NCI-H187 (cell line): ENCODE measurements at regions not wholly inside any gene's neighbourhood (a gene's known extent, or its start where the extent isn't known, plus 50 kb on each side); places are given as distances from the start of the nearest gene placed in this dataset.

ENCODE experiments used
- DNase-seq, 2 experiments: peaks; one replicate each; lab custom pipeline; 2025; lab: John Stamatoyannopoulos, UW

DNA sequence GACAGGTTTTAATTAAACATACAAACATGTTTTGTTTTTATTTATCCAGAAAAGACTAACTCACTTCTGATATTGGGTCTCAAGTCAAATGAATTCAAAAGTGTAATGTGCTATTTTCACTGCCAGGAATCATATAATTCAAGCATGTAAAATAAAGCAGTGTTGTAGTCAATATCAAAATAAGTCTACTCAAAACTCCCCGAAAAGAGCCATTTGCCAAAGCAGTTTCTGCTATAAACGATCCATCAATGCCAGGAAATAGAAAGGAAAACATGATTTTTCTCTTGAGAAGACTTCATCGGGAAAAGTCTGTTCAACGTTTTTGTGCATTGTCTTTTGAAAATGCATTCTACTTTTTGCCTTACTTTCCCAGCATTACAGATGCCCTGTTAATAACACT is 633.3 kb downstream of the FAT4 start:
- no peak for DNase-seq

DNA sequence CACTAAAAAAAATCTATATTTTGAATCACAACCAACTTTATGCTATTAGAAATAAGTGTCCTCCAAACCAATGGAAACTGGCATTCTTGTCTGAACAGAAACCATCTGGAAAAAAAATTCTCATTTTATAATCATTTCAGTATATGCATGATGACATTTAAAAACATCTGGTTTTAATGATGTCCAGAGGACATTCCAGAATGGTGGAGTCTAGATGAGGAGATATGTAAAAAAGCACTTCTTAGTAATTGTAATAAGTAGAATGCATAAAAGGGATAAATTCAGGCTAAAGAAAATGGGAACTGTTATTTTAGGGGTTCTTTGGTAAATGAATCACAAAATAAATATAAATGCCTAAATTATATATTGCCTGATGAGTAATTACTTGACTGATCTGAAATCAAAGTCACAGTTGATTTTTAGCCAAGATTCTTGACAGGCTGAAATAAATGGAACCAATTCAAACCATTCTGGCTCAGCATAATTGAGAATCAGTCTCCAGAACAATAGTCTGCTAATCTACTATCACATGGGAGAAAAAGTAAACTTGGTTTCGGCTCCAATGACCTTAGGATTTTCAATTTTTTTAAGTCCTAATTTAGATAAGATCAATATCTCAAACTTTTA is 636.6 kb downstream of the FAT4 start:
- no peak for DNase-seq

DNA sequence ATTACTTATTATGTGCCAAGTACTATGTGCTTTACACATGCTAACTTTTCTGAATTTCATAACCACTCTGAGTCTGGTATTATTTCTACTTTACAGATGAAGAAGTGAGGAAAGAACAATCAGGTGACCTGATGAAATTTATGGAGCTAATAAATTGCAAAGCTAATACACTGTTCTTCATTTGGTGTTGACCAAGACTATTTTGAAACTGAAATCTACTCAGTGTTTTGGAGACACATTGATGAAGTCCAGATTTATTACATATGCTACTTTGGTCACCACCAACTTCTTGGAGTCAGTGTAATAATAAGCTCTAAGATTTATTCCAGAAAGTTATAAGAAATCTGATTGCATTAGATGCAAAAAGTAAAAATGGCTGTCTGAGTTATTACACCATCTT is 637.9 kb downstream of the FAT4 start:
- no peak for DNase-seq

DNA sequence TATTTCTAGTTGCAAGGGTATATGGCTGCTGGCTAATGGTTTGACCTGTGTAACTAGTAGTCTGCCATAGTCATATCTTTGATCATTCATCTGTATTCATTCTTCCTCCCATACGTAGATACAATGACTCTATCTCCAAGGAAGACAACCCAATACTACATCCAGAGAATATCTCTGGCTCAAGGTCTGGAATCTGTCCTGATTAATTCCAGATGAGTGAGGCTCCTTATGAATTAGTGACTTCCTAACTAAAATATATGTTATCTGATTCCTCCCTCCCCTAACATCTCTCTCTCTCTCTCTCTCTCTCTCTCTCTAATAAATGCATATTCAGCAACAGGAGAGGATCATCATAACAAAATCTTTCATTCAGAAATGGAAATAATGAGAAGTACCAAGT is 641.5 kb downstream of the FAT4 start:
- DNase-seq = no peak

DNA sequence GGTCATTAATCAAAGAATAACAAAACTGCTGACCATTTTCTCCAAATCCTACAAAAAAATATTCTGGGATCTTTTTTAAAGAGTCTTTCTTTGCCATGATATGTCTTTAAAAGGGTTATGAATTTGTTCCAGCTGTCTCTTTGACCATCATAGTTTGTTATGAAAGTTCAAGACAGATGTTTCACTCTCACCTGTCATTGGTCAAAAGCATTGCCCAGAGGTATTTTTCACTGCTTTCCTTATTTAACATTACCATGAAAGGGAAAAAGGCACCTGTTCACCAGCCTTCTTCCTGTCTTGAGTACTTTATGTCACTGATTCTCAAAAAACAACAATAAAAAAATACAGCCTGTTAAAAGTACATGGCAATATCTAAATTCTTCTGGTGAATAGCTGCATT is 643.8 kb downstream of the FAT4 start:
- no peak for DNase-seq

DNA sequence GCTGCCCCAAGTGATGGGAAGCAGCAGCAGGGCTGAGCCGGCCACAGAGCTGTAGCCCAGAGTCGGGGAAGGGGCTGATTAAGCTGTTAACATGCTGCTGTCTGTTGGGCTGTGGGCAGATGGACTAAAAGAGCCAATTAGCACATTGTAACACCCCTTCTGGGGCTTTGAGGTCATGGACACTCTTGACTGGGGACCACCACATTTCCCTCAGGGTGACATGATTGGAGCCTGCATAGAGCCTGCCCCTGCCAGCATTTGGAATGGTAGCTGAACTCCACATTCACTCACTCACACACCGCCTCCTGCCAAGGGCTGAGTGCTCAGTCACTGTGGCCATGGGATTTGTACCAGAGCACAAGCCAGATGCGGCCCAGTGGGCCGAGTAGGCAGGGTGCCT is 646.9 kb downstream of the FAT4 start:
- DNase-seq = no peak

DNA sequence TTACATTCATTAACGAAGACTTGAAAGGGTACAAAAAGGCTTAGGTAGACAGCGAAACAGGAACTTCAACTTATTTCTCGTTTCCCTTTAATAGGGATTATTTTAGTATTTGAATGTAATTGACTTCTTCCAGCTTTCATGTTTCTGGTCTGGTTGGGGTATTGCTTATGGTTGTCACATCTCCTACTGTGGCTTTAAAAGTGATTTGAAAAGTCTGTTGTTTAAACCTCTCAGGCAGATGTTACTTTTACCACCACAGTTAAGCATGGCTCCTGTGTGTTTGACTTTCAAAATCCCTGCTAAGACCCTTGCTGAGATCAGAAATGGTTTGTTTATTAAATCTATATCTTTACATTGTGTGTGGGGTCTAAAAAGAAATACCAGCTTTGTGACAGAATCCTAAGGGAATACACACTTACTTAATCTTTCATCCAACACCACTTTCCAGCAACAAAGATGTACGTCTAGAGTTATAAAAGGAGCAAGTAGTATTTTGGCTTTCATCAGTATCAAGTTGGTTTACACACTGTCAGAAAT is 661.2 kb downstream of the FAT4 start:
- DNase-seq = no peak

DNA sequence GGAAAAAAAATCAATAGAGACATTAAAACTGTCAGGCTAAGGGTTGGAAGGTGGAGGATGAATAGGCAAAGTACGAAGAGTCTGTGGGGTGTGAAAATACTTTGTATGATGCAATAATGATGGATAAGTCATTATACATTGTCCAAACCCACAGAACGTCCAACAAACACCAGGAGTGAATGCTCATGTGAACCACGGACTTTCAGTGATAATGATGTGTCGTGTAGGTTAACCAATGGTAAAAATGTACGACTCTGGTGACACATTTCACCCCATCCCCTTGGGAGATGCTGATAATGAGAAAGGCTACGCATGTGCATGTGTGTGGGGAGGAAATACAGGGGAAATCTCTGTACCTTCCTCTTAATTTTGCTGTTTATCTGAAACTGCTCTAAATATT is 665.2 kb downstream of the FAT4 start:
- DNase-seq = no peak

DNA sequence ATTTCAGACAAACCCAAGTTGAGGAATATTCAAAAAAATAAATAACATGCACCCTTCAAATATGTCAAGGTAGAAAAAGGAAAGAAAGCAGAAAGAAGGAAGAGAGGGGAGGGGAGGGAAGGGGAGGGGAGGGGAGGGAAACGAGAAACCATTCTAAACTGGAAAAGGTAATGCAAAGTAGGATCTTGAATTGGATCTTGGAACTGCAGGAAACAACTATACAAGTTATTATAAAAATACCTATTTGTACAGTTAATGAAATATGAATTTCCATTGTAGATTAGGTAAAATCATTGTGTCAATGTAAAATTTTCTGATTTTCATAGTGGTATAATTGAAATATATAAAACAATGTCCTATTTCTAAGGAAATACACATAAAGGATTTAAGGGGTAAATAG is 668.4 kb downstream of the FAT4 start:
- no peak for DNase-seq

DNA sequence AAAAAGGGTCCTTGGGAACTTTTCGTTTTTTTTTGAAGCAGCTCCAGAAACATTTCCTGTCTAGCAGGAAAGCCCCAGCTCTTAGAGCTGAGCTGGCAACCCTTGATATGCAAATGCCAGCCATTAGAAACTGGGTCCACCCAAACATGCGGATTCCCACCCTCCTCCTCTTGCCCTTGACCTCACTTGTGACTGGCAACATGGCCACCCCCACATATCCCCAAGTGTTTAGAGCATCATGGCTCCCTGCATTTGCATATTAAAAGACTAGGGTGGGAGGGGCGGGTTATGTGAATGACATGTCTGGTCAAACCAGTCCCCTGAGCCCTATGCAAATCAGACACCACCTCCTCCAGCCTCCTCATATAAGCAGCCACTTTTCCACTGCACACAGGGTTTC is 671.1 kb downstream of the FAT4 start:
- no peak for DNase-seq

DNA sequence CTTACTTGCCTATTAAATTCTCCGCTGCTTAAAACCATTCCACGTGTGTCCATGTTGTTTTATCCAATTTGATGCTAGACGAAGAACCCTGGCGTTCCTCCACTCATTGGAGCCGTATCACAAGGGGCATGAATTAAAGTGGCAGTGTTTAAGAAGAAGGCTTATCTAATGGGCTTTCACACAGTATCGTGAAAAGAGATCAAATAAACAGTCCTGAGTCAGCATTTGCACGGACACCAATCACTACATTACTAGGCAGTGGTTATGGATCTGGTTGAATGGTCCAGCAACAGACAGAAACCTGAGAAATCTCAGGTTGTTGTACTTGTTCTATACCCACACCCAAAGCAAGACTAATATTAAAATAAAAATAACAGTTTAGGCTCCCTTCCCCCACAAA is 671.6 kb downstream of the FAT4 start:
- DNase-seq = no peak

DNA sequence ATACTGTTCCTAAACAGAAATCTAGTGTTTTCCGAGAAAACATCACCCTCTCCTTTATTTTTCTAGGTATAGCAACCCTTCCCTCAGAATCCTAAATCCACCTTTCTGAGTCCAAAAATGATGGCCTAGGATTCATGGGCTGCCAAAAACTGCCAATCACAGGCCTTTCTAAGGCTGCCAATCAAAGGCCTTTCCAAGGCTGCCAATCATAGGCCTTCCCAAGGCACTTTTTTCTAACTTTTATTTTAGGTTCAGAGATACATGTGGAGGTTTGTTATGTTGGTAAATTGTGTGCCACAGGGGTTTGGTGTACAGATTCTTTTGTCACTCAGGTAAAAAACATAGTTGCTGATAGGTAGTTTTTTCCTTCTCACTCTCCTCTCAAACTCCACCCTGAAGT is 673.7 kb downstream of the FAT4 start:
- DNase-seq = no peak

DNA sequence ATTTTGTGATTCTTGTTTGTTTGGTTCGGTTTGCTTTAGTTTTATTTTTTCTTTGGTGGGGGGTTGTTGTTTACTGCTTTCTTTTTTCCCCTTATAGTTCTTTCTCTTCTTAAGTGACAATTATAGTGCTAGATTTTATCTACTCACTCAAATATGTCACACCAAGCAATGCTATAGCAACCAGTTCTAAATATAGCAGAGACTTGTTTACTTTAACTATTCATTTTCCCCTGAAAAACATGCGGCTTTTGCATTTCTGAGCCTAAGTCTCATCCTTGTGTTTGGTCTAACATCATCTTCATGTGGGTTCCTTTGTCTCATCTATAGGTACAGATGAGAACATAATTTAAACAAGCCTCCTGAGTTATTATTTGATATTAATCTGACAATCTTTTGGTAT is 676.6 kb downstream of the FAT4 start:
- no peak for DNase-seq

DNA sequence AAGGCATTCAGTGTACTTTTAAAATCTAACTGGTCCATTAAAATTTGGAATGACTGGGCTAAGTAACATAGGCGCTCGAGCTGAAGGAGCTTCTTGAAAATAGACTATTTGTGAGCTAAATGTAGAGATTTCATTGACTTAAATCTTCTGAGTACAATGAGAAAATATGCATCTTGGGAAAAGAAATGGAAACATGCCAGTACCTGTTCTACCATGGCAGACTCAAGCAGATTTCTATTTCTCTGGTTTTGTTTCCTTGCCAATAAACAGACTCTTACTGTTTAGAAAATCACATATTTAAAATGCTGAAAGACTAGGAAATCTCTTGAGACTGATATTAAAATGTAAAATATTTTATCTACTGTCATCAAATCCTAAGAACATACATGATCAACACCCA is 678.1 kb downstream of the FAT4 start:
- no peak for DNase-seq

DNA sequence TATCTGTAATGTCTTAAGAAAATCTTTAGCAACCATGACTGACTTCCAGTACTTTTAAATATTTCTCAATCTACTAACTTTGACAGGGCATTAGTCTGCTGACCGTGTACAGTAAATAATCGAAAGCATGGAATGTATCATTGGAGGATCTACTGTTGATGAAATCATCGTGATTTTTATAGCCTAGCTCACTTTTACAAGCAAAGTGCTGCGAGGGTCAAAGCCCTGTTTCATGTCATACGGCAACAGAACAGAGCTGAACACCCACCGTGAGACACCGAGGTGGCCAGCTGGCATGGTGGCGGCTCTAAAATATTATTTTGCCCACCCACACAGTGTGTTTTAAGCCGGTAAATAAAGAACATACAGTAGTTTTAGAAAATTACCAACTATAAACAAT is 679.3 kb downstream of the FAT4 start:
- DNase-seq = no peak

DNA sequence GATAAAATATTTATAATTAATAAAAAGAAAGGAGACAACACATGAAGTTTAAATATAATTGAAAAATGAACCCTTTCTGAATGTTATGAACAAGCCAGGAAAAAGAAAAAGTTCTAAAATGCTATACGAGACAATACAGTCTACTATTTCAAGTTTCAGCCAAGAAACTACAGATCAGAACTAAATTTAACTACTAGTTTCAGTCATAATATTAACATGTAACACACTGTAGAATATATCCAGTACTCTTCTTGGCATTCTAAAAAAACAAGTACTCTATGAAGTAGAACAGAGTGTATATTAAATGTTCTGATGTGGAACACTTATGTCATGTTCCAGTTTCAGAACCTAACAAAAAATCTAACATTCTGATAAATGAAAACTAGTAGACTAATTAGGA is 679.7 kb downstream of the FAT4 start:
- DNase-seq = no peak

DNA sequence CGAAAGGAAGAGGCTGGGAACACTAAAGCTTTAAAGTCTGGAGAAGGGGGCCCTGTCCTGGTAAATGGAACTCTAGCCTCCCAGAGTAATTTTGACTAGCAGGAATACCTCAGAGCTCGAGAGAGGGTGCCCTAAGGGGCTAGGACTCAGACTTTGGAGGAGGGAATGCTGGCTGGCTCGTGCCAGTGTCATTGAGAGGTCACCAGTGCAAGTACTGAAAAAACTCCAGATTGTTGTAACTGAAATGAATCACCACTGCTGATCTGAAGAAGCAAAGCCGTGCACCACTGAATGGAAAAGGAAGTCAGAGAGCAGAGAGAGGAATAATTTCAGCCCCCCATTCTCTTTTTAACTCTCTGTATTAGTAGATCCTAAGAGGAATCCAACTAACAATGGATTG is 690.2 kb downstream of the FAT4 start:
- DNase-seq = no peak

DNA sequence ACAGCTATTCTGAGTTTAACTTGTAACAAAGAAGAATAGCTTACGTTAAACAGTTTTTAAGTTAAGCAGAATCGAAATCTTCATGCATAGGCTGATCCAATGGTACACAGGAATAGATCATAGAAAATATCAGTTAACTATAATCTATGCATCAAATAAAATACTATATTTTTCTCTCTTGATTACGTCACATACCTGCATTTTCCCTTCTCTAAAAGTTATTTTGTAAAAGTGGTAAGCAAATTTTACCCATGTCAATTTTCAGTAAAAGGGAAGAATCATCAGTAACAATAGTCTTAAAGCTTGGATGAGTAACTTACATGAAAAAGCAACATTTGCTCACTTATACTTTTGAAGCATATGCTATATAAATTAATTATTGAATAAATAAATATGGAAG is 692.4 kb downstream of the FAT4 start:
- DNase-seq = no peak

DNA sequence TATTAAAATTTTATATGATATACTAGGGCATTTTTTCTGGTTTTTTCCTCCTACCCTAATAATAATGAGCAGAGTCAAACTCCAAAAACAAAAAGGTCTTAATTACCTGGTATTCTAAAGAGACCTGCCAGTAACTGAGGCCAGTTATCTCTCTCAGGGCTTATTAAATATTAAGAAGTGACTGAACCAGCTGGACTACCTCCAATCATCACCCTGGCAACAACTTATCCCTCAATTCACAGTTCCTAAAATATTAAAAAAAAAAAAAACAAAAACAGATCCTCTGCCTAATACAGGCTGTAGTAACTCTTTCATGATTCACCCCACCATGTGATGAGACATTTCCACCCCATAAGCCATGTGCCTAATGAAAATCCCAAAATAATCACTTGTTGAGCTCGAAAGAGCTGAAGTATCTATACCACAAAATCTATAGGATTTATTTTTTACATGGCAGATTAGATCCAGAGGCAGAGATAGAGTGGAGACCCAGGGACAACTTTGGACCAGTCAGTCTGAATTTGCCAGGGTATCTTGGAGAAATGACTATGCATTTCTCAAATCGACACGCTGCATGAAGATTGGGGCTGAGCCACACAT is 698.0 kb downstream of the FAT4 start:
- DNase-seq = no peak

DNA sequence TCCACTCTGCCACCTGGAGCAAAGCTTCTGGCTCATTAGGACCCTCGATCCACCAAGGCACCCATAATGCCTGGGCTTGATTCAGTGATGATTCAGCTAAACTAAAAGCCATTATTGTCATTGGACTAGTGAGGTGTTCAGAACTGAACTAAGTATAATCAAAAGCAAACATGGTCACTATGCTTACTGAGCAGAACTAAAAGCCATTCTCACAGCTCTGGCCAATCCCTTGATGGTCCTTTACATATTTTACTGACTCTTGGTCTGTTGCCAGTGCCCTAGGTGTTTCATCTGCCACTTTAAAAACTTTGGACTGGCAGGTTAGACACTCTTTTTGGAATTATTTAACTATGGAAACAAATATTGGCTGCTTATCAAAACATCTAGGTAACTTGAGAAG is 703.5 kb downstream of the FAT4 start:
- no peak for DNase-seq

DNA sequence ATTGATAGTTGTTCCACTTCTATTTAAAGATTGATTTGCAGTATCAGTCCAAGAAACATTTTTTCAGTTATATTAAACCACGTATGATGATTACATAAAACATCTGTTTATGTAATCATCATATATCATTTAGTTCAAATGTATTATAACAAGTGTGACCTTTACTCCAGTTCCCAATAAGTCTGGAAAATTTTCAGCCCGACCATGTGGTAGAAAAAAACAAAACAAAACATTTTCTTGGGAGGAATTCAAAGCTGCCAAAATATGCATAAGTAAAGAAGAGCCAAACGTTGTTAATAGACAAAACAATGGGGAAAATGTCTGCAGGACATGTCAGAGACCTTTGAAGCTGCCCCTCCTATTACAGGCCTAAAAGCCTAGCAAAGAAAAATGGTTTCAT is 709.1 kb downstream of the FAT4 start:
- DNase-seq = no peak

DNA sequence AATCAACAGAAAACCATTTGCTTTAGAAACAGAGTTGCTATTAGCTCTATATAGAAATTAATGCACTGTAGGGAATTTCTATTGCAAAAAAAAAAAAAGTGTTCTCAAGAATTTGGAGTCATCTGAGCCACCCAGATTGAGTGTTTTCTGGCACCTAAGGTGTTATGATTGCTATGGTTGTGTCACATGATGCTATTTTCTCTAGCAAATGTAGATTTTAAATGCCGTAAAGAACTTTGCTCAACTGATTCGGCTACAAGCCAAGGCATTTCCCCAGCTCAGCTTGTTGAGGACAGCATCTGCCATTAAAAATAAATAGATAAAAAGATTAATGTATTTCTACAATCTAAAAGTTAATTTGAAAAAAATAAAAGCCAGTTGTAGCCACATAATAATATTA is 712.8 kb downstream of the FAT4 start:
- DNase-seq = no peak

DNA sequence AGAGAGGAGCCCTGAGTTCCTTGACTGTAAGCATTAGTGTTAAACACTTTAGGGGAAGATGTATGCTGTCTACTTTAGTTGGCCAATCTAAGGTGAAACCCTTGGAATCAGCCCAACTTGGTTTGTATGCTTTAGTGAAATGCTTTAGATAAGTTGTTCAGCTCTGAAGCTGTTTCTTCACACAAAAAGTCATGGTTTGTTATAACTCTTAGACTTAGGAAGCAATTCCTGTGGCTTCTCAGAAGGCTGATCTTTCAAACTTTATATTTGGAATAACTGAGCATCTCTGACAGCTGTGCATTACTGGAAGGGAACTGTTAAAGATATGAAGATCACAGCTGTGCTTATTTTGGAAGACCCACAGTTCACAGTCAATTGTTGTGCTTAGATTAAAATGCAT is 714.1 kb downstream of the FAT4 start:
- no peak for DNase-seq

DNA sequence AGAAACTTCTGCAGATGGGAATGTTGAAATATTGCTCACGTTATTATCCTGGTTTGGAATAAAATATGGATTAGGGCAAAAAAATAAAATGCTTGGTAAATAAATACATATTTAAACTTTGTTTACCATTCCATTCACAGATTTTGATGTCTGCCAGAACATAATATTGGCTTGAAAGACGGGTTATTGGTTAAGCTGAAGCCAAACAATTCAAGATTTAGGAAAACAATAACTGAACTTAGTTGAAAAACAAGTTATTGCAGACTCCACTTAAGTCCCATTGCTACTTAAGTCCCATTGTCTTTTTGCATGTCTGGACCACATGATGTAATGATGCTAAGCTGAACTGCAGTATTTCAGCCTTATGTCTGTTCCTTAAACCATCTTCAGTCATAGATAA is 722.5 kb downstream of the FAT4 start:
- DNase-seq = no peak
